ENCODE measurements at regions not wholly inside any gene's neighbourhood (a gene's known extent, or its start where the extent isn't known, plus 50 kb on each side); places are given as distances from the start of the nearest gene placed in this dataset.

DNA sequence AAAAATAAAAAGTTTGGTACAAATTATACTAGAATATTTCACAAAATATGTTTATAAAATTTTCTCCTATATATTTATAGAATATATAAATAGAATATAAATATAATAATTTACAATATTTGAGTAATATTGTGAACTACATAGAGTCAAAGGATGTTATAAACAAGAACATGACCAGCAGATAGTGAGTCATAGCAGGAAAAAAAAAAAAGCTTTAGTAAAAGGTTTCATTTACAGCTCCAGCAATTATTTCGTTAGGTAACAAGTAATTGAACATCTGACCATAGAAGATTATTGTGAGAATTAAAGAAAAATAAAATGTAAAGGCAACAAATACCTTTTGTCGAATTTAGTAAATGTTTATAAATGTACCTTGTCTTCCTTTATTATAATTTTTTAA lies 864.1 kb downstream of the PCDH17 start:
- TF ChIP-seq, protein P1, sequence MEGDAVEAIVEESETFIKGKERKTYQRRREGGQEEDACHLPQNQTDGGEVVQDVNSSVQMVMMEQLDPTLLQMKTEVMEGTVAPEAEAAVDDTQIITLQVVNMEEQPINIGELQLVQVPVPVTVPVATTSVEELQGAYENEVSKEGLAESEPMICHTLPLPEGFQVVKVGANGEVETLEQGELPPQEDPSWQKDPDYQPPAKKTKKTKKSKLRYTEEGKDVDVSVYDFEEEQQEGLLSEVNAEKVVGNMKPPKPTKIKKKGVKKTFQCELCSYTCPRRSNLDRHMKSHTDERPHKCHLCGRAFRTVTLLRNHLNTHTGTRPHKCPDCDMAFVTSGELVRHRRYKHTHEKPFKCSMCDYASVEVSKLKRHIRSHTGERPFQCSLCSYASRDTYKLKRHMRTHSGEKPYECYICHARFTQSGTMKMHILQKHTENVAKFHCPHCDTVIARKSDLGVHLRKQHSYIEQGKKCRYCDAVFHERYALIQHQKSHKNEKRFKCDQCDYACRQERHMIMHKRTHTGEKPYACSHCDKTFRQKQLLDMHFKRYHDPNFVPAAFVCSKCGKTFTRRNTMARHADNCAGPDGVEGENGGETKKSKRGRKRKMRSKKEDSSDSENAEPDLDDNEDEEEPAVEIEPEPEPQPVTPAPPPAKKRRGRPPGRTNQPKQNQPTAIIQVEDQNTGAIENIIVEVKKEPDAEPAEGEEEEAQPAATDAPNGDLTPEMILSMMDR (IDR thresholded peaks at IDR 0.05) = no peak
- TF ChIP-seq POLR2A (IDR thresholded peaks at IDR 0.05) = no peak
